Naive thymus-derived CD4-positive, alpha-beta T cell (primary cell): ENCODE measurements at regions not wholly inside any gene's neighbourhood (a gene's known extent, or its start where the extent isn't known, plus 50 kb on each side); places are given as distances from the start of the nearest gene placed in this dataset.

Source experiments
- ATAC-seq: fragments of 150-1000 bp; cut with Tn5 transposase; 2 replicates; pipeline ENCODE4 v1.10.0; 2021; ENCODE audit warnings: mild to moderate bottlenecking, moderate library complexity
- CTCF ChIA-PET: fragments of 350-600 bp; sonication (Branson Sonifier 250); formaldehyde crosslinking; loops from one replicate; lab custom pipeline; 2021; ENCODE audit warnings: antibody characterized with exemption; lab: Charles Lee
- POLR2A ChIA-PET: fragments of 350-600 bp; sonication (Branson Sonifier 250); formaldehyde crosslinking; loops from one replicate; lab custom pipeline; 2021; ENCODE audit warnings: antibody characterized with exemption, inconsistent platforms; lab: Charles Lee
- DNase-seq, 9 donors: peaks; one replicate each; pipeline versions ENCODE4 v3.0.0 to v3.0.0-alpha.2; 2020 to 2022; ENCODE audit warnings: mixed read lengths in 1 of 9
- H3K27ac ChIP-seq: one replicate; pipeline ENCODE4 v1.7.0; 2013; ENCODE audit warnings: mild to moderate bottlenecking, low read depth, low read length, moderate library complexity
- H3K27me3 ChIP-seq, 2 donors: one replicate each; pipeline ENCODE4 v1.7.0; 2013; ENCODE audit warnings: low read length in 2 of 2, mild to moderate bottlenecking in 2 of 2, moderate library complexity in 2 of 2; ENCODE audit not compliant: control insufficient read depth in 2 of 2, insufficient read depth in 2 of 2
- H3K36me3 ChIP-seq, 3 experiments: 1 replicate in 2 of 3; 2 replicates in 1 of 3; pipeline ENCODE4 v1.7.0; 2013; ENCODE audit warnings: low read length in 3 of 3, mild to moderate bottlenecking in 3 of 3, moderate library complexity in 1 of 3; ENCODE audit not compliant: insufficient read depth in 3 of 3, control insufficient read depth in 2 of 3
- H3K4me1 ChIP-seq, 2 donors: one replicate each; pipeline ENCODE4 v1.7.0; 2013; ENCODE audit warnings: low read length in 2 of 2, mild to moderate bottlenecking in 2 of 2, moderate library complexity in 1 of 2; ENCODE audit not compliant: control insufficient read depth in 2 of 2, insufficient read depth in 2 of 2
- H3K4me3 ChIP-seq: 2 replicates; pipeline ENCODE4 v1.7.0; 2013; ENCODE audit warnings: mild to moderate bottlenecking, low read length
- H3K9me3 ChIP-seq, 3 experiments: 1 replicate in 2 of 3; 2 replicates in 1 of 3; pipeline ENCODE4 v1.7.0; 2013; ENCODE audit warnings: low read length in 3 of 3; ENCODE audit not compliant: control insufficient read depth in 2 of 3
- H3K27ac Mint-ChIP-seq, 9 donors: one replicate each; pipeline ENCODE4 v1.8.0; 2020 to 2022; ENCODE audit warnings: mixed read lengths in 9 of 9, mild to moderate bottlenecking in 8 of 9, moderate library complexity in 5 of 9, inconsistent platforms in 2 of 9
- H3K27me3 Mint-ChIP-seq, 5 donors: one replicate each; pipeline ENCODE4 v1.8.0; 2021 to 2022; ENCODE audit warnings: mixed read lengths in 5 of 5, mild to moderate bottlenecking in 1 of 5
- H3K36me3 Mint-ChIP-seq, 5 donors: one replicate each; pipeline ENCODE4 v1.8.0; 2020 to 2022; ENCODE audit warnings: mixed read lengths in 5 of 5, mild to moderate bottlenecking in 3 of 5, inconsistent platforms in 1 of 5
- H3K4me1 Mint-ChIP-seq, 7 donors: one replicate each; pipeline ENCODE4 v1.8.0; 2020 to 2022; ENCODE audit warnings: mixed read lengths in 7 of 7, mild to moderate bottlenecking in 3 of 7, inconsistent platforms in 1 of 7
- H3K4me3 Mint-ChIP-seq, 10 donors: one replicate each; pipeline ENCODE4 v1.8.0; 2020 to 2022; ENCODE audit warnings: mild to moderate bottlenecking in 10 of 10, mixed read lengths in 10 of 10, moderate library complexity in 6 of 10, inconsistent platforms in 2 of 10
- H3K9me3 Mint-ChIP-seq, 11 donors: one replicate each; pipeline ENCODE4 v1.8.0; 2020 to 2022; ENCODE audit warnings: mixed read lengths in 11 of 11, mild to moderate bottlenecking in 4 of 11, inconsistent platforms in 1 of 11, moderate library complexity in 1 of 11
- intact Hi-C, 2 donors: fragments of 100-400 bp; cut with micrococcal nuclease; formaldehyde crosslinking; loops; one replicate each; pipeline ENCODE4 v1.15.1; 2023

- Histone ChIP-seq H3K27ac (no peak overlapping the region), H3K36me3 (no peaks in the 10 kb centered on the region), H3K27me3 (no peaks in the 10 kb centered on the region), H3K4me1 (no peaks in the 10 kb centered on the region), H3K9me3 (no peaks in the 10 kb centered on the region), H3K4me3 (no peak overlapping the region)
- ATAC-seq (peak; percentile 34), DNase-seq (no peak)
- H3K27ac Mint-ChIP-seq, result no peak overlapping the region
- no peaks in the 10 kb centered on the region for H3K36me3 Mint-ChIP-seq
- intact Hi-C loops, result no loop called here
- ChIA-PET POLR2A (no interaction called here), CTCF (no interaction called here)
- peaks cover 3 to 19% (median 9%) of the 10 kb centered on the region in 5 donors for H3K27me3 Mint-ChIP-seq
- H3K4me1 Mint-ChIP-seq, result no peaks in the 10 kb centered on the region
- H3K4me3 Mint-ChIP-seq, result no peak overlapping the region
- no peaks in the 10 kb centered on the region for H3K9me3 Mint-ChIP-seq
These were observed 100.5 kb downstream of the CXCL12 start for GRCh38 chr10:44284198-44285084.

GRCh38 chr10:44282626-44283300 is 102.1 kb downstream of the CXCL12 start:
- Histone ChIP-seq H3K36me3 (no peaks in the 10 kb centered on the region), H3K4me1 (no peaks in the 10 kb centered on the region), H3K27me3 (no peaks in the 10 kb centered on the region), H3K27ac (no peak overlapping the region), H3K4me3 (no peak overlapping the region), H3K9me3 (no peaks in the 10 kb centered on the region)
- H3K36me3 Mint-ChIP-seq, result no peaks in the 10 kb centered on the region
- intact Hi-C loops, result no loop called here
- H3K4me3 Mint-ChIP-seq, result no peak overlapping the region
- H3K27ac Mint-ChIP-seq, result no peak overlapping the region
- POLR2A ChIA-PET, result no interaction called here
- CTCF ChIA-PET, result no interaction called here
- H3K27me3 Mint-ChIP-seq, result peaks cover 3 to 19% (median 5%) of the 10 kb centered on the region in 5 donors
- H3K4me1 Mint-ChIP-seq, result no peaks in the 10 kb centered on the region
- no peak for ATAC-seq
- H3K9me3 Mint-ChIP-seq, result peaks cover 0 to 2% (median 0%) of the 10 kb centered on the region in 11 donors
- DNase-seq, result no peak

- Histone ChIP-seq H3K27ac (no peak overlapping the region), H3K27me3 (no peaks in the 10 kb centered on the region), H3K4me3 (no peak overlapping the region), H3K4me1 (no peaks in the 10 kb centered on the region), H3K9me3 (no peaks in the 10 kb centered on the region), H3K36me3 (no peaks in the 10 kb centered on the region)
- H3K4me3 Mint-ChIP-seq, result no peak overlapping the region
- H3K36me3 Mint-ChIP-seq, result peaks cover 0 to 3% (median 0%) of the 10 kb centered on the region in 5 donors
- DNase-seq, result no peak
- no peaks in the 10 kb centered on the region for H3K4me1 Mint-ChIP-seq
- CTCF ChIA-PET, result no interaction called here
- no peak for ATAC-seq
- POLR2A ChIA-PET, result no interaction called here
- H3K27ac Mint-ChIP-seq, result no peak overlapping the region
- intact Hi-C loops, result no loop called here
- H3K27me3 Mint-ChIP-seq, result peaks cover 0 to 19% (median 4%) of the 10 kb centered on the region in 5 donors
- H3K9me3 Mint-ChIP-seq, result peaks cover 0 to 7% (median 2%) of the 10 kb centered on the region in 11 donors
These were observed 103.2 kb downstream of the CXCL12 start for GRCh38 chr10:44281662-44282061.

- no peak overlapping the region for H3K27ac ChIP-seq
These were observed 103.7 kb downstream of the CXCL12 start for GRCh38 chr10:44281089-44281613.

GRCh38 chr10:44280226-44281014 is 104.5 kb downstream of the CXCL12 start:
- Histone ChIP-seq H3K27me3 (no peaks in the 10 kb centered on the region), H3K36me3 (no peaks in the 10 kb centered on the region), H3K27ac (no peak overlapping the region), H3K4me3 (no peak overlapping the region), H3K4me1 (no peaks in the 10 kb centered on the region), H3K9me3 (no peaks in the 10 kb centered on the region)
- Mint-ChIP-seq H3K27me3 (peaks cover 0 to 18% (median 3%) of the 10 kb centered on the region in 5 donors), H3K36me3 (peaks cover 0 to 8% (median 0%) of the 10 kb centered on the region in 5 donors), H3K4me3 (no peak overlapping the region), H3K4me1 (no peaks in the 10 kb centered on the region), H3K27ac (no peak overlapping the region), H3K9me3 (peaks cover 0 to 16% (median 8%) of the 10 kb centered on the region in 11 donors)
- ATAC-seq, result no peak
- intact Hi-C loops, result no loop called here
- DNase-seq, result no peak
- CTCF ChIA-PET, result no interaction called here
- POLR2A ChIA-PET, result no interaction called here

More at GRCh38 chr10:44281089-44281613, 103.7 kb downstream of the CXCL12 start:
- DNase-seq (no peak), ATAC-seq (no peak)
- Mint-ChIP-seq H3K27ac (no peak overlapping the region), H3K9me3 (peaks cover 0 to 12% (median 4%) of the 10 kb centered on the region in 11 donors), H3K36me3 (peaks cover 0 to 5% (median 0%) of the 10 kb centered on the region in 5 donors), H3K4me3 (no peak overlapping the region), H3K4me1 (no peaks in the 10 kb centered on the region), H3K27me3 (peaks cover 0 to 19% (median 3%) of the 10 kb centered on the region in 5 donors)
- H3K4me3 ChIP-seq, result no peak overlapping the region
- ChIA-PET POLR2A (no interaction called here), CTCF (no interaction called here)
- H3K9me3 ChIP-seq, result no peaks in the 10 kb centered on the region
- intact Hi-C loops, result no loop called here
- H3K27me3 ChIP-seq, result no peaks in the 10 kb centered on the region
- no peaks in the 10 kb centered on the region for H3K36me3 ChIP-seq
- no peaks in the 10 kb centered on the region for H3K4me1 ChIP-seq

GRCh38 chr10:44279426-44280126 is 105.3 kb downstream of the CXCL12 start:
- ATAC-seq (no peak), DNase-seq (no peak)
- Mint-ChIP-seq H3K9me3 (peaks cover 0 to 21% (median 9%) of the 10 kb centered on the region in 11 donors), H3K27ac (no peak overlapping the region), H3K4me3 (no peak overlapping the region), H3K27me3 (peaks cover 0 to 10% (median under 1%) of the 10 kb centered on the region in 5 donors), H3K4me1 (no peaks in the 10 kb centered on the region), H3K36me3 (peaks cover 0 to 8% (median 0%) of the 10 kb centered on the region in 5 donors)
- no peaks in the 10 kb centered on the region for H3K27me3 ChIP-seq
- H3K4me1 ChIP-seq, result no peaks in the 10 kb centered on the region
- H3K36me3 ChIP-seq, result no peaks in the 10 kb centered on the region
- ChIA-PET CTCF (no interaction called here), POLR2A (no interaction called here)
- no peak overlapping the region for H3K27ac ChIP-seq
- H3K4me3 ChIP-seq, result no peak overlapping the region
- intact Hi-C loops, result no loop called here
- H3K9me3 ChIP-seq, result no peaks in the 10 kb centered on the region
